SK-N-MC (cell line): ENCODE measurements at regions not wholly inside any gene's neighbourhood (a gene's known extent, or its start where the extent isn't known, plus 50 kb on each side); places are given as distances from the start of the nearest gene placed in this dataset.

ENCODE experiments used
- EZH2 ChIP-seq: fragments of 200-600 bp; sonication (generic); IDR thresholded peaks from one replicate; pipeline ENCODE4 v1.6.1; 2017; ENCODE audit warnings: antibody characterized with exemption
- POLR2AphosphoS5 ChIP-seq: IDR thresholded peaks from 2 replicates; pipeline ENCODE4 v1.6.1; 2012; ENCODE audit warnings: mild to moderate bottlenecking, low read depth, low read length, borderline replicate concordance

DNA sequence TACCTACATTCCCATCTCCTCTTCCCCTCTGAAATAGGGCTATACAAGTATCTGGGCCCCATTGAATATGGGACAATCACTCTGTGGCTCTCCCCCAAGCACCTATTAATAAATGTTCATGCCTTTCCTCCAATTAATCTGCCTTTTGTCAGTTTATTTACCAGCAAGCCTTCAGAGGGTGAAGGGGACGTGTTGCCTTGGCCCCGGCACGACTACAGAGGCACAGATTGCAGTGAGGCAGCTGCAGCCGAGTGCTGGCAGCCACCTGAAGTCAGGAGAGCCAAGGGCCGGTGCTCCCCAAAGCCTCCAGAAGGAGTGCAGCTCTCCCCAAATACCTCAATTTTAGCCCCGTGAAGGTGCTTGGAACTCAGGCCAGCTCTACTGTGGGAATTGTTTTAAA is 580.9 kb upstream of the B3GAT1 start:
- no peak for TF ChIP-seq POLR2AphosphoS5
- no peak for TF ChIP-seq EZH2
